Vagina (tissue), 2 donors: ENCODE measurements at regions not wholly inside any gene's neighbourhood (a gene's known extent, or its start where the extent isn't known, plus 50 kb on each side); places are given as distances from the start of the nearest gene placed in this dataset.

ENCODE experiments used
- DNase-seq, 2 donors: peaks; one replicate each; pipeline ENCODE4 v3.0.0-alpha.2; 2017; ENCODE audit errors: extremely low spot score in 2 of 2
- H3K27ac ChIP-seq: fragments of 200-600 bp; sonication (generic); one replicate; pipeline ENCODE4 v1.5.1; 2019
- H3K27me3 ChIP-seq: fragments of 200-600 bp; sonication (generic); one replicate; pipeline ENCODE4 v1.5.1; 2019
- H3K36me3 ChIP-seq, 2 donors: fragments of 200-600 bp; sonication (generic); one replicate each; pipeline ENCODE4 v1.5.1; 2017 to 2019
- H3K4me1 ChIP-seq: fragments of 200-600 bp; sonication (generic); one replicate; pipeline ENCODE4 v1.5.1; 2019
- H3K4me3 ChIP-seq, 2 donors: fragments of 200-600 bp; sonication (generic); 1 replicate in 1 of 2; 2 replicates in 1 of 2; pipeline ENCODE4 v1.5.1; 2016 to 2019
- H3K9me3 ChIP-seq: fragments of 200-600 bp; sonication (generic); one replicate; pipeline ENCODE4 v1.5.1; 2019
- CTCF ChIP-seq, 3 experiments: fragments of 450-650 bp in 2 of 3; fragments of 200-600 bp in 1 of 3; sonication (generic) in 1 of 3; IDR thresholded peaks; one replicate each; pipeline ENCODE4 v1.5.1; 2017 to 2019; ENCODE audit warnings: antibody characterized with exemption in 3 of 3, mild to moderate bottlenecking in 2 of 3, moderate library complexity in 2 of 3
- POLR2A ChIP-seq, 2 donors: fragments of 450-650 bp; IDR thresholded peaks; one replicate each; pipeline ENCODE4 v1.6.1; 2017; ENCODE audit warnings: antibody characterized with exemption in 2 of 2, mild to moderate bottlenecking in 2 of 2, moderate library complexity in 2 of 2
- POLR2AphosphoS5 ChIP-seq, 2 donors: sonication (generic); formaldehyde crosslinking; IDR thresholded peaks; one replicate each; pipeline ENCODE4 v1.9.0; 2017; ENCODE audit warnings: antibody characterized with exemption in 2 of 2, mild to moderate bottlenecking in 2 of 2, low read depth in 1 of 2; ENCODE audit not compliant: insufficient read depth in 1 of 2
- intact Hi-C: fragments of 100-400 bp; cut with DNase I; formaldehyde crosslinking; loops from one replicate; pipeline ENCODE4 v1.15.1; 2023

- no peak overlapping the region for H3K4me3 ChIP-seq
- H3K4me1 ChIP-seq: no peaks in the 10 kb centered on the region
- H3K36me3 ChIP-seq: no peaks in the 10 kb centered on the region
- no peaks in the 10 kb centered on the region for H3K9me3 ChIP-seq
- peak; percentile 62 to 79 for DNase-seq
- TF ChIP-seq POLR2A (IDR thresholded peaks at IDR 0.05): no peak
- TF ChIP-seq POLR2AphosphoS5 (IDR thresholded peaks at IDR 0.05; ENCODE audit: insufficient read depth in 1 of 2, low read depth in 1 of 2): no peak
- no peak for TF ChIP-seq CTCF (IDR thresholded peaks at IDR 0.05)
- intact Hi-C loops: no loop called here
- no peaks in the 10 kb centered on the region for H3K27me3 ChIP-seq
- H3K27ac ChIP-seq: no peak overlapping the region
Observed at GRCh38 chrX:39164212-39164611, 363.0 kb downstream of the MID1IP1 start.

GRCh38 chrX:39165185-39165584 lies 363.9 kb downstream of the MID1IP1 start:
- Histone ChIP-seq H3K4me1 (no peaks in the 10 kb centered on the region), H3K4me3 (no peak overlapping the region), H3K27me3 (no peaks in the 10 kb centered on the region), H3K9me3 (no peaks in the 10 kb centered on the region), H3K27ac (no peak overlapping the region), H3K36me3 (no peaks in the 10 kb centered on the region)
- intact Hi-C loops: no loop called here
- TF ChIP-seq POLR2A (IDR thresholded peaks at IDR 0.05) (no peak), CTCF (IDR thresholded peaks at IDR 0.05) (no peak), POLR2AphosphoS5 (IDR thresholded peaks at IDR 0.05; ENCODE audit: insufficient read depth in 1 of 2, low read depth in 1 of 2) (no peak)
- no peak for DNase-seq

GRCh38 chrX:39165773-39166172 lies 364.5 kb downstream of the MID1IP1 start:
- Histone ChIP-seq H3K4me3 (no peak overlapping the region), H3K36me3 (no peaks in the 10 kb centered on the region), H3K27ac (no peak overlapping the region), H3K27me3 (no peaks in the 10 kb centered on the region), H3K9me3 (no peaks in the 10 kb centered on the region), H3K4me1 (no peaks in the 10 kb centered on the region)
- DNase-seq: peak; percentile 52 to 61
- no peak for TF ChIP-seq POLR2AphosphoS5 (IDR thresholded peaks at IDR 0.05; ENCODE audit: insufficient read depth in 1 of 2, low read depth in 1 of 2)
- TF ChIP-seq POLR2A (IDR thresholded peaks at IDR 0.05): no peak
- intact Hi-C loops: no loop called here

- no peaks in the 10 kb centered on the region for H3K27me3 ChIP-seq
- TF ChIP-seq POLR2A (IDR thresholded peaks at IDR 0.05) (no peak), POLR2AphosphoS5 (IDR thresholded peaks at IDR 0.05; ENCODE audit: insufficient read depth in 1 of 2, low read depth in 1 of 2) (no peak), CTCF (IDR thresholded peaks at IDR 0.05) (no peak)
- no peaks in the 10 kb centered on the region for H3K36me3 ChIP-seq
- intact Hi-C loops: no loop called here
- H3K27ac ChIP-seq: no peak overlapping the region
- no peaks in the 10 kb centered on the region for H3K4me1 ChIP-seq
- no peak for DNase-seq
- no peak overlapping the region for H3K4me3 ChIP-seq
- no peaks in the 10 kb centered on the region for H3K9me3 ChIP-seq
Observed at GRCh38 chrX:39167791-39168190, 366.5 kb downstream of the MID1IP1 start.

- intact Hi-C loops: no loop called here
- Histone ChIP-seq H3K27me3 (no peaks in the 10 kb centered on the region), H3K4me3 (no peak overlapping the region), H3K9me3 (no peaks in the 10 kb centered on the region), H3K36me3 (no peaks in the 10 kb centered on the region), H3K4me1 (no peaks in the 10 kb centered on the region), H3K27ac (no peak overlapping the region)
- peak in 1 of 2 donors; percentile 54 for DNase-seq
- no peak for TF ChIP-seq CTCF (IDR thresholded peaks at IDR 0.05)
- TF ChIP-seq POLR2AphosphoS5 (IDR thresholded peaks at IDR 0.05; ENCODE audit: insufficient read depth in 1 of 2, low read depth in 1 of 2): no peak
- TF ChIP-seq POLR2A (IDR thresholded peaks at IDR 0.05): no peak
Observed at GRCh38 chrX:39168609-39169008, 367.4 kb downstream of the MID1IP1 start.
